ENCODE measurements at regions not wholly inside any gene's neighbourhood (a gene's known extent, or its start where the extent isn't known, plus 50 kb on each side); places are given as distances from the start of the nearest gene placed in this dataset.

- H3K27me3 Mint-ChIP-seq (ENCODE audit: insufficient read depth), result no peaks in the 10 kb centered on the region
- H3K4me1 Mint-ChIP-seq (ENCODE audit: low read depth), result no peaks in the 10 kb centered on the region
- TF ChIP-seq CTCF (IDR thresholded peaks at IDR 0.05), result no peak
- DNase-seq, result no peak
- H3K36me3 Mint-ChIP-seq (ENCODE audit: low read depth), result no peaks in the 10 kb centered on the region; the same call in 1 of the 2 replicates
- H3K4me3 Mint-ChIP-seq, result no peak overlapping the region
- H3K9me3 Mint-ChIP-seq, result peaks cover 22% of the 10 kb centered on the region
- H3K27ac Mint-ChIP-seq, result no peak overlapping the region
Observed at GRCh38 chr3:83482402-83483070, 1476.3 kb upstream of the CADM2 start.

- DNase-seq, result no peak
- no peak for TF ChIP-seq CTCF (IDR thresholded peaks at IDR 0.05)
- no peaks in the 10 kb centered on the region for H3K4me1 Mint-ChIP-seq (ENCODE audit: low read depth)
- no peaks in the 10 kb centered on the region for H3K9me3 Mint-ChIP-seq
- H3K4me3 Mint-ChIP-seq, result no peak overlapping the region
- no peak overlapping the region for H3K27ac Mint-ChIP-seq
- H3K36me3 Mint-ChIP-seq (ENCODE audit: low read depth), result no peaks in the 10 kb centered on the region
- H3K27me3 Mint-ChIP-seq (ENCODE audit: insufficient read depth), result no peaks in the 10 kb centered on the region
Observed at GRCh38 chr3:83496462-83496861, 1462.3 kb upstream of the CADM2 start.

- H3K27me3 Mint-ChIP-seq (ENCODE audit: insufficient read depth), result no peaks in the 10 kb centered on the region
- no peak overlapping the region for H3K27ac Mint-ChIP-seq
Observed at GRCh38 chr3:83498361-83499016, 1460.3 kb upstream of the CADM2 start.

GRCh38 chr3:83500422-83500821 is 1458.4 kb upstream of the CADM2 start:
- no peaks in the 10 kb centered on the region for H3K4me1 Mint-ChIP-seq (ENCODE audit: low read depth)
- H3K4me3 Mint-ChIP-seq, result no peak overlapping the region
- TF ChIP-seq CTCF (IDR thresholded peaks at IDR 0.05), result no peak
- peaks cover 9% of the 10 kb centered on the region; the same call in 1 of the 2 replicates for H3K9me3 Mint-ChIP-seq
- H3K27me3 Mint-ChIP-seq (ENCODE audit: insufficient read depth), result no peaks in the 10 kb centered on the region
- no peak overlapping the region for H3K27ac Mint-ChIP-seq
- no peak for DNase-seq
- H3K36me3 Mint-ChIP-seq (ENCODE audit: low read depth), result no peaks in the 10 kb centered on the region

More at GRCh38 chr3:83498361-83499016, 1460.3 kb upstream of the CADM2 start:
- DNase-seq, result no peak
- Mint-ChIP-seq H3K4me1 (ENCODE audit: low read depth) (no peaks in the 10 kb centered on the region), H3K36me3 (ENCODE audit: low read depth) (no peaks in the 10 kb centered on the region), H3K9me3 (no peaks in the 10 kb centered on the region), H3K4me3 (no peak overlapping the region)
- no peak for TF ChIP-seq CTCF (IDR thresholded peaks at IDR 0.05)

GRCh38 chr3:83500931-83501330 is 1457.9 kb upstream of the CADM2 start:
- no peaks in the 10 kb centered on the region for H3K27me3 Mint-ChIP-seq (ENCODE audit: insufficient read depth)
- TF ChIP-seq CTCF (IDR thresholded peaks at IDR 0.05), result no peak
- no peaks in the 10 kb centered on the region for H3K4me1 Mint-ChIP-seq (ENCODE audit: low read depth)
- no peak overlapping the region for H3K4me3 Mint-ChIP-seq
- no peaks in the 10 kb centered on the region for H3K36me3 Mint-ChIP-seq (ENCODE audit: low read depth)
- H3K9me3 Mint-ChIP-seq, result peaks cover 13% of the 10 kb centered on the region
- no peak for DNase-seq
- H3K27ac Mint-ChIP-seq, result no peak overlapping the region
